ENCODE measurements at regions not wholly inside any gene's neighbourhood (a gene's known extent, or its start where the extent isn't known, plus 50 kb on each side); places are given as distances from the start of the nearest gene placed in this dataset.

- TF ChIP-seq CTCF (IDR thresholded peaks at IDR 0.05; ENCODE audit: insufficient read depth, low read depth, low read length, missing control alignments) = peak; percentile 67
- peak; percentile 70 for DNase-seq (ENCODE audit: low read depth)
- no peak overlapping the region for H3K4me3 ChIP-seq (ENCODE audit: low read length)
Measured at GRCh38 chr13:73754727-73755292, 379.4 kb downstream of the KLF12 start.

GRCh38 chr13:73754241-73754640 lies 380.0 kb downstream of the KLF12 start:
- H3K4me3 ChIP-seq (ENCODE audit: low read length) = no peak overlapping the region
- DNase-seq (ENCODE audit: low read depth) = no peak
- TF ChIP-seq CTCF (IDR thresholded peaks at IDR 0.05; ENCODE audit: insufficient read depth, low read depth, low read length, missing control alignments) = no peak

- DNase-seq (ENCODE audit: low read depth) = peak; percentile 74
- no peak for TF ChIP-seq CTCF (IDR thresholded peaks at IDR 0.05; ENCODE audit: insufficient read depth, low read depth, low read length, missing control alignments)
Measured at GRCh38 chr13:73751290-73751689, 382.9 kb downstream of the KLF12 start.

GRCh38 chr13:73748404-73748803 lies 385.8 kb downstream of the KLF12 start:
- H3K4me3 ChIP-seq (ENCODE audit: low read length) = no peak overlapping the region
- DNase-seq (ENCODE audit: low read depth) = no peak
- TF ChIP-seq CTCF (IDR thresholded peaks at IDR 0.05; ENCODE audit: insufficient read depth, low read depth, low read length, missing control alignments) = no peak

More at GRCh38 chr13:73751290-73751689, 382.9 kb downstream of the KLF12 start:
- no peak overlapping the region for H3K4me3 ChIP-seq (ENCODE audit: low read length)

GRCh38 chr13:73745190-73745589 lies 389.0 kb downstream of the KLF12 start:
- no peak for DNase-seq (ENCODE audit: low read depth)
- no peak for TF ChIP-seq CTCF (IDR thresholded peaks at IDR 0.05; ENCODE audit: insufficient read depth, low read depth, low read length, missing control alignments)
- no peak overlapping the region for H3K4me3 ChIP-seq (ENCODE audit: low read length)

GRCh38 chr13:73742982-73743381 lies 391.2 kb downstream of the KLF12 start:
- DNase-seq (ENCODE audit: low read depth) = no peak
- H3K4me3 ChIP-seq (ENCODE audit: low read length) = no peak overlapping the region
- no peak for TF ChIP-seq CTCF (IDR thresholded peaks at IDR 0.05; ENCODE audit: insufficient read depth, low read depth, low read length, missing control alignments)

GRCh38 chr13:73741742-73742141 lies 392.5 kb downstream of the KLF12 start:
- TF ChIP-seq CTCF (IDR thresholded peaks at IDR 0.05; ENCODE audit: insufficient read depth, low read depth, low read length, missing control alignments) = no peak
- no peak for DNase-seq (ENCODE audit: low read depth)
- H3K4me3 ChIP-seq (ENCODE audit: low read length) = no peak overlapping the region
